ENCODE measurements at regions not wholly inside any gene's neighbourhood (a gene's known extent, or its start where the extent isn't known, plus 50 kb on each side); places are given as distances from the start of the nearest gene placed in this dataset.

DNA sequence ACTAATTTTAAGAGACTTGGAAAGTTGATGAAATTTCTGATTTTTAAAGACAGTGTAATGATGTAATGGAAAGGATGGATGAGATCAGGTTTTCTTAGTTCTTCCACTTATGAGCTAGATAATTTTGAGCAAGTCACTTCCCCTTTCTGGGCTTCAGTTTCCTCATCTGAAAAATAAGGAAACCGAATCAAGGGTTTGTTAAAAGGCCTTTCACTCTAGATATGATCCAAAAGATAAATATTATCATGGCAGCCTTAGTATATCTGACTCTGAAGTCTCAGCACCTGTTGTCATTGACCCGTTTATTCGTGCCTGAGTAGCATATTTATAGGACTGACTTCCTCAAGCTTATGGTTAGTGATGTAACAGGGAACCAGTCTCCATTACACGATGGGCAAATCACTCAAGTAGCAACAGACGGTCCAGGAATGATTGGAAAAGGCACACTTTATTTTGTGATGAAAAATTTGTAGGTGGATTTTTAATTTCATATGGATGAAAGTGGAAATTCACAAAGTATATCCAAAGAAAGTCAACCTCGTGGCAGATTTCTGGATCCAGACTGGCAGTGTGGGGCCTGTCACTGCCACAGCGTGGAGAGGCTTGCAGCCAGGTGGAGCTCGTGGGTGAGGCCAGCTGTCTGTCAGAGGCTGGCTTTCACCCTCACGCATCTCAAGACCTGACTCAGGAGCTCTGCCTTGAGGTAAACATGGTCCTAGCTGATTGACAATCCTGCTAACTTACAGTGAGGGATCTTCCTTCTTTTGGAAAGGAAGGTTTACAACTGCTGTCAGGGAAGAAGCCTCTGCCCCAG, 137.9 kb upstream of the CXCR4 start:
- TF ChIP-seq, protein P1, sequence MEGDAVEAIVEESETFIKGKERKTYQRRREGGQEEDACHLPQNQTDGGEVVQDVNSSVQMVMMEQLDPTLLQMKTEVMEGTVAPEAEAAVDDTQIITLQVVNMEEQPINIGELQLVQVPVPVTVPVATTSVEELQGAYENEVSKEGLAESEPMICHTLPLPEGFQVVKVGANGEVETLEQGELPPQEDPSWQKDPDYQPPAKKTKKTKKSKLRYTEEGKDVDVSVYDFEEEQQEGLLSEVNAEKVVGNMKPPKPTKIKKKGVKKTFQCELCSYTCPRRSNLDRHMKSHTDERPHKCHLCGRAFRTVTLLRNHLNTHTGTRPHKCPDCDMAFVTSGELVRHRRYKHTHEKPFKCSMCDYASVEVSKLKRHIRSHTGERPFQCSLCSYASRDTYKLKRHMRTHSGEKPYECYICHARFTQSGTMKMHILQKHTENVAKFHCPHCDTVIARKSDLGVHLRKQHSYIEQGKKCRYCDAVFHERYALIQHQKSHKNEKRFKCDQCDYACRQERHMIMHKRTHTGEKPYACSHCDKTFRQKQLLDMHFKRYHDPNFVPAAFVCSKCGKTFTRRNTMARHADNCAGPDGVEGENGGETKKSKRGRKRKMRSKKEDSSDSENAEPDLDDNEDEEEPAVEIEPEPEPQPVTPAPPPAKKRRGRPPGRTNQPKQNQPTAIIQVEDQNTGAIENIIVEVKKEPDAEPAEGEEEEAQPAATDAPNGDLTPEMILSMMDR (IDR thresholded peaks at IDR 0.05) = no peak
- no peak for TF ChIP-seq POLR2A (IDR thresholded peaks at IDR 0.05)

Data from right lobe of liver (tissue), 4 donors.